ENCODE measurements at regions not wholly inside any gene's neighbourhood (a gene's known extent, or its start where the extent isn't known, plus 50 kb on each side); places are given as distances from the start of the nearest gene placed in this dataset.

- TF ChIP-seq POLR2AphosphoS5 (IDR thresholded peaks at IDR 0.05) (no peak), CTCF (IDR thresholded peaks at IDR 0.05) (no peak)
Measured at GRCh38 chr16:72309001-72309400, 137.0 kb upstream of the PMFBP1 start.

Data from esophagus muscularis mucosa (tissue), 3 donors.